Neural cell (in vitro differentiated cells): ENCODE measurements at regions not wholly inside any gene's neighbourhood (a gene's known extent, or its start where the extent isn't known, plus 50 kb on each side); places are given as distances from the start of the nearest gene placed in this dataset.
"Not testable (repeated sequence)": the region's sequence is repeated elsewhere in the genome, so short reads cannot be mapped to it uniquely, and the experiment has no call there.

Experiments used
- EZH2 ChIP-seq: fragments of 200-600, 300-800 bp; shearing (Covaris generic), sonication (generic); IDR thresholded peaks from 2 replicates; pipeline ENCODE4 v1.6.1; 2014; ENCODE audit warnings: antibody characterized with exemption, low read length, borderline replicate concordance, mild to moderate bottlenecking; ENCODE audit not compliant: insufficient read depth, poor library complexity, severe bottlenecking
- POLR2AphosphoS5 ChIP-seq: IDR thresholded peaks from 2 replicates; pipeline ENCODE4 v1.6.1; 2012
- SMC3 ChIP-seq: fragments of 450-650 bp; conservative IDR thresholded peaks from 2 replicates; pipeline ENCODE4 v1.6.1; 2014; ENCODE audit warnings: antibody characterized with exemption, mild to moderate bottlenecking, moderate library complexity; ENCODE audit not compliant: poor library complexity
- TAF1 ChIP-seq: IDR thresholded peaks from 2 replicates; pipeline ENCODE4 v1.6.1; 2012; ENCODE audit warnings: low read depth
- TF ChIP-seq, protein P1 (sequence below): fragments of 450-650 bp; IDR thresholded peaks from 2 replicates; pipeline ENCODE4 v1.5.1; 2014; ENCODE audit warnings: antibody characterized with exemption, mild to moderate bottlenecking, moderate library complexity; ENCODE audit not compliant: poor library complexity, severe bottlenecking

DNA sequence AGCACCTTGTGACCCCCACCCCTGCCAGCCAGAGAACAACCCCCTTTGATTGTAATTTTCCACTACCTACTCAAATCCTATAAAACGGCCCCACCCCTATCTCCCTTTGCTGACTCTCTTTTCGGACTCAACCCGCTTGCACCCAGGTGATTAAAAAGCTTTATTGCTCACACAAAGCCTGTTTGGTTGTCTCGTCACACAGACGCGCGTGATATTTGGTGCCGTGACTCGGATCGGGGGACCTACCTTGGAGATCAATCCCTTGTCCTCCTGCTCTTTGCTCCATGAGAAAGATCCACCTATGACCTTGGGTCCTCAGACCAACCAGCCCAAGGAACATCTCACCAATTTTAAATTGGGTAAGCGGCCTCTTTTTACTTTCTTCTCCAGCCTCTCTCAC, 995.0 kb upstream of the LCORL start:
- not testable (repeated sequence) for TF ChIP-seq SMC3, EZH2, POLR2AphosphoS5, TAF1
- TF ChIP-seq, protein P1, sequence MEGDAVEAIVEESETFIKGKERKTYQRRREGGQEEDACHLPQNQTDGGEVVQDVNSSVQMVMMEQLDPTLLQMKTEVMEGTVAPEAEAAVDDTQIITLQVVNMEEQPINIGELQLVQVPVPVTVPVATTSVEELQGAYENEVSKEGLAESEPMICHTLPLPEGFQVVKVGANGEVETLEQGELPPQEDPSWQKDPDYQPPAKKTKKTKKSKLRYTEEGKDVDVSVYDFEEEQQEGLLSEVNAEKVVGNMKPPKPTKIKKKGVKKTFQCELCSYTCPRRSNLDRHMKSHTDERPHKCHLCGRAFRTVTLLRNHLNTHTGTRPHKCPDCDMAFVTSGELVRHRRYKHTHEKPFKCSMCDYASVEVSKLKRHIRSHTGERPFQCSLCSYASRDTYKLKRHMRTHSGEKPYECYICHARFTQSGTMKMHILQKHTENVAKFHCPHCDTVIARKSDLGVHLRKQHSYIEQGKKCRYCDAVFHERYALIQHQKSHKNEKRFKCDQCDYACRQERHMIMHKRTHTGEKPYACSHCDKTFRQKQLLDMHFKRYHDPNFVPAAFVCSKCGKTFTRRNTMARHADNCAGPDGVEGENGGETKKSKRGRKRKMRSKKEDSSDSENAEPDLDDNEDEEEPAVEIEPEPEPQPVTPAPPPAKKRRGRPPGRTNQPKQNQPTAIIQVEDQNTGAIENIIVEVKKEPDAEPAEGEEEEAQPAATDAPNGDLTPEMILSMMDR: not testable (repeated sequence)
